Fibroblast of lung (primary cell): ENCODE measurements at regions not wholly inside any gene's neighbourhood (a gene's known extent, or its start where the extent isn't known, plus 50 kb on each side); places are given as distances from the start of the nearest gene placed in this dataset.

ENCODE experiments used
- DNase-seq, 2 donors: peaks; one replicate each; pipeline versions ENCODE4 v3.0.0 to v3.0.0-alpha.2; 2010; ENCODE audit warnings: low read depth in 2 of 2
- H2AFZ ChIP-seq: 2 replicates; pipeline ENCODE4 v1.5.1; 2012; ENCODE audit warnings: low read length, control low read depth, inconsistent platforms
- H3K27ac ChIP-seq: 2 replicates; pipeline ENCODE4 v1.5.1; 2011; ENCODE audit warnings: low read length, control low read depth; ENCODE audit not compliant: insufficient read depth
- H3K27me3 ChIP-seq: 2 replicates; pipeline ENCODE4 v1.5.1; 2011; ENCODE audit warnings: mild to moderate bottlenecking, low read length; ENCODE audit not compliant: control insufficient read depth, insufficient read depth
- H3K36me3 ChIP-seq: 2 replicates; pipeline ENCODE4 v1.5.1; 2011; ENCODE audit warnings: low read length; ENCODE audit not compliant: control insufficient read depth, insufficient read depth
- H3K4me1 ChIP-seq: 2 replicates; pipeline ENCODE4 v1.5.1; 2011; ENCODE audit warnings: low read length; ENCODE audit not compliant: control insufficient read depth, insufficient read depth; ENCODE audit errors: extremely low read depth
- H3K4me2 ChIP-seq: 2 replicates; pipeline ENCODE4 v1.5.1; 2011; ENCODE audit warnings: low read length, control low read depth; ENCODE audit not compliant: insufficient read depth; ENCODE audit errors: extremely low read depth
- H3K4me3 ChIP-seq, 4 experiments: fragments of 200-600 bp in 1 of 4; sonication (generic) in 1 of 4; replicated peaks in 1 of 4; 2 replicates each; pipeline ENCODE4 v1.5.1; 2011 to 2016; ENCODE audit warnings: low read length in 4 of 4, low read depth in 3 of 4, mild to moderate bottlenecking in 3 of 4, control low read depth in 2 of 4, inconsistent platforms in 1 of 4, mixed read lengths in 1 of 4; ENCODE audit not compliant: insufficient read depth in 1 of 4; ENCODE audit errors: control extremely low read depth in 1 of 4
- H3K79me2 ChIP-seq: 2 replicates; pipeline ENCODE4 v1.5.1; 2012; ENCODE audit warnings: mild to moderate bottlenecking, low read length, inconsistent platforms; ENCODE audit not compliant: control insufficient read depth, insufficient read depth
- H3K9ac ChIP-seq: 2 replicates; pipeline ENCODE4 v1.5.1; 2011; ENCODE audit warnings: mild to moderate bottlenecking, low read length, control low read depth; ENCODE audit not compliant: insufficient read depth
- H3K9me3 ChIP-seq: 2 replicates; pipeline ENCODE4 v1.5.1; 2012; ENCODE audit warnings: low read depth, low read length; ENCODE audit not compliant: control insufficient read depth, insufficient read depth
- H4K20me1 ChIP-seq: 2 replicates; pipeline ENCODE4 v1.5.1; 2011; ENCODE audit warnings: low read length; ENCODE audit not compliant: control insufficient read depth, insufficient read depth; ENCODE audit errors: extremely low read depth
- EZH2 ChIP-seq: IDR thresholded peaks from 2 replicates; pipeline ENCODE4 v1.5.1; 2012; ENCODE audit warnings: low read length, control low read depth, mild to moderate bottlenecking; ENCODE audit errors: missing control alignments
- TF ChIP-seq, protein P1 (sequence below), 2 donors: IDR thresholded peaks in 1 of 2; conservative IDR thresholded peaks in 1 of 2; 1 replicate in 1 of 2; 2 replicates in 1 of 2; pipeline ENCODE4 v1.5.1; 2011 to 2012; ENCODE audit warnings: low read length in 2 of 2, control low read depth in 1 of 2, inconsistent platforms in 1 of 2, low read depth in 1 of 2, mild to moderate bottlenecking in 1 of 2

DNA sequence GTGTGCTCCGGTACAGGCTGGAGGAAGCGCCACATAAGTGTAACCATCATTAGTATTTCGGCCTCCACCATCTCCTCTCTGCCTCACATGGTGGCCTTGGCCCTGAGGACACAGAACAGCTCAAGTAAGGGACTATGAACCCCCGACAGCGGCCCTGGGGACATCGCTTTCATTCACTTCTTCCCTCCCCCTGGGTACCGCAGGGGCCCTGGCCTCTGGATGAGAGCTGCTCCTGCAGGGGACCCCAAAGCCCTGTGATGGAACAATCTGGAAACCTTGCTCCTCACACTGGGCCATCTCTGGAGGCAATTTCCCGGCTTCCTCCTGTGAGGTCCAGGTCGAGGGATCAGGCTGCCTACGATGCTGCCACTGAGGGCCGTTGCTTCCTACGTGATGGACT lies 565.5 kb downstream of the BRD1 start:
- Histone ChIP-seq H3K79me2 (no peaks in the 10 kb centered on the region), H2AFZ (no peak overlapping the region), H3K36me3 (no peaks in the 10 kb centered on the region), H3K4me1 (no peaks in the 10 kb centered on the region), H4K20me1 (no peaks in the 10 kb centered on the region), H3K9me3 (no peaks in the 10 kb centered on the region), H3K4me2 (no peak overlapping the region), H3K4me3 (no peak overlapping the region), H3K9ac (no peak overlapping the region), H3K27ac (no peak overlapping the region), H3K27me3 (no peaks in the 10 kb centered on the region)
- DNase-seq = no peak
- no peak for TF ChIP-seq EZH2
- TF ChIP-seq, protein P1, sequence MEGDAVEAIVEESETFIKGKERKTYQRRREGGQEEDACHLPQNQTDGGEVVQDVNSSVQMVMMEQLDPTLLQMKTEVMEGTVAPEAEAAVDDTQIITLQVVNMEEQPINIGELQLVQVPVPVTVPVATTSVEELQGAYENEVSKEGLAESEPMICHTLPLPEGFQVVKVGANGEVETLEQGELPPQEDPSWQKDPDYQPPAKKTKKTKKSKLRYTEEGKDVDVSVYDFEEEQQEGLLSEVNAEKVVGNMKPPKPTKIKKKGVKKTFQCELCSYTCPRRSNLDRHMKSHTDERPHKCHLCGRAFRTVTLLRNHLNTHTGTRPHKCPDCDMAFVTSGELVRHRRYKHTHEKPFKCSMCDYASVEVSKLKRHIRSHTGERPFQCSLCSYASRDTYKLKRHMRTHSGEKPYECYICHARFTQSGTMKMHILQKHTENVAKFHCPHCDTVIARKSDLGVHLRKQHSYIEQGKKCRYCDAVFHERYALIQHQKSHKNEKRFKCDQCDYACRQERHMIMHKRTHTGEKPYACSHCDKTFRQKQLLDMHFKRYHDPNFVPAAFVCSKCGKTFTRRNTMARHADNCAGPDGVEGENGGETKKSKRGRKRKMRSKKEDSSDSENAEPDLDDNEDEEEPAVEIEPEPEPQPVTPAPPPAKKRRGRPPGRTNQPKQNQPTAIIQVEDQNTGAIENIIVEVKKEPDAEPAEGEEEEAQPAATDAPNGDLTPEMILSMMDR (conservative IDR thresholded peaks at IDR 0.05 in 1 of 2, IDR thresholded peaks at IDR 0.05 in 1 of 2; ENCODE audit: low read depth in 1 of 2, low read length in 2 of 2) = no peak

DNA sequence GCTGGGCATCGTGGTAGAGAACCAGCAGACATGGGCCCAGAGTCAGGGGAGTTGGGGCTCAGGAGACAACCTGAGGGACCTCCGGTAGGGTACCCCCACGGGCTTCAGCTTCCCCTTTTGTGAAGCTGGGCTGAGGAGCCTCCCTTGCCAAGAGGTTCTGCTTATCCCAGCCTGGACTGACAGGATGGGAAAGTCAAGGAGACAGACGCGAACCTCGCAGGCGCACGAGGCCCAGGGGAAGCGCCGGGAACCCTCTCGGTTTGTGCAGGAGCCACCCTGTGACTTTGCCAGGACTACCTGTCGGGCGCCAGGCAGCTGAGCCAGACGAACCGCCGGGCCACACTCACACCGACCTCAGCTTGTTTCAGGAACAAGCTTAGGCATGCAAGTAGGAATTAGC lies 566.1 kb downstream of the BRD1 start:
- TF ChIP-seq, protein P1 (conservative IDR thresholded peaks at IDR 0.05 in 1 of 2, IDR thresholded peaks at IDR 0.05 in 1 of 2; ENCODE audit: low read depth in 1 of 2, low read length in 2 of 2) = no peak
- no peak for TF ChIP-seq EZH2
- H3K36me3 ChIP-seq = no peaks in the 10 kb centered on the region
- no peak overlapping the region for H3K4me2 ChIP-seq
- no peak for DNase-seq
- no peaks in the 10 kb centered on the region for H3K9me3 ChIP-seq
- no peaks in the 10 kb centered on the region for H3K79me2 ChIP-seq
- no peak overlapping the region for H2AFZ ChIP-seq
- H3K27me3 ChIP-seq = no peaks in the 10 kb centered on the region
- H3K9ac ChIP-seq = no peak overlapping the region
- no peaks in the 10 kb centered on the region for H3K4me1 ChIP-seq
- H3K4me3 ChIP-seq = no peak overlapping the region
- no peak overlapping the region for H3K27ac ChIP-seq
- H4K20me1 ChIP-seq = no peaks in the 10 kb centered on the region

DNA sequence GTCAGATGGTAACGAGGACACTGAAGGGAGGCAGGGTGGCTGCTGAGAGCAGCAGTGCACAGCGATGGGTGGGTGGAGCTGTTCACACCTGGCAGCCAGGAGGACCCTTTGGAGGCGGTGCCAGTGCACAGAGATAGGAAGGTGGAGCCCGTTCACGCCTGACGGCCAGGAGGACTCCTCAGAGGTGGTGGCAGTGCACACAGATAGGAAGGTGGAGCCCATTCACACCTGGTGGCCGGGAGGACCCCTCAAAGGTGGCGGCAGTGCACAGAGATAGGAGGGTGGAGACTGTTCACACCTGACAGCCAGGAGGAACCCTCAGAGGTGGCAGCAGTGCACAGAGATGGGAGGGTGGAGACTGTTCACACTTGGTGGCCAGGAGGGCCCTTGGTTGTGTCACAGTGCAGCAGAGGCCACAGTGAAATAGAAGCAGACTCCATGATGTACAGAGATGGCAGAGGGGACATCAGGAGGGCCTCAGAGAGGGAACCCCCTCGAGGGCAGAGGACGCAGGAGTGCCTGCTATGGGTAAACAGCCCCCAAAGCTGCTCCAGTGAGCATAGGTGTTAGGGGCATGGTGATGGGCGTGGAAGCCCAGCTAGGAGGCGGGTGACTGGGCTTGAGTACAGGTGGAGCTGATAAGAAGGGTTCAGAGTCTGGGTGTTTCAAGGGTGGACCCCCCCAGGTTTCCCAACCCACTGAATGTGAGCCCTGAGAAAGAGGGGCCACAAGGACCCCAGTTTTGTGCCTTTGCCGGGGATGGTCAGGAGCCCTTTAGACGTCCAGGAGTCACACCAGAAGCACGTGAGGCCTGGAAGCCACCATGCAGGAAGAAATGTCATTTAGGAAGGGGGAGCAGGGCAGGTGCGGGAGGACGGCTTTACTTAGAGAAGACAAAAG lies 566.7 kb downstream of the BRD1 start:
- no peak for TF ChIP-seq EZH2
- TF ChIP-seq, protein P1 (conservative IDR thresholded peaks at IDR 0.05 in 1 of 2, IDR thresholded peaks at IDR 0.05 in 1 of 2; ENCODE audit: low read depth in 1 of 2, low read length in 2 of 2) = no peak
- Histone ChIP-seq H3K4me3 (no peak overlapping the region), H3K4me1 (no peaks in the 10 kb centered on the region), H3K79me2 (no peaks in the 10 kb centered on the region), H3K4me2 (no peak overlapping the region), H3K9me3 (no peaks in the 10 kb centered on the region), H3K9ac (no peak overlapping the region), H3K27me3 (no peaks in the 10 kb centered on the region), H3K27ac (no peak overlapping the region), H4K20me1 (no peaks in the 10 kb centered on the region), H3K36me3 (no peaks in the 10 kb centered on the region), H2AFZ (no peak overlapping the region)
- DNase-seq = no peak
